ENCODE measurements at regions not wholly inside any gene's neighbourhood (a gene's known extent, or its start where the extent isn't known, plus 50 kb on each side); places are given as distances from the start of the nearest gene placed in this dataset.
A peak's percentile ranks its signal among the peaks of the same experiment; 100 is the strongest.

- TF ChIP-seq TSC22D2 (CRISPR knock-in tag; IDR thresholded peaks at IDR 0.05; ENCODE audit: borderline replicate concordance) (peak; percentile 58; the same call in 1 of the 2 replicates), RXRB (CRISPR knock-in tag; IDR thresholded peaks at IDR 0.05; ENCODE audit: borderline replicate concordance) (no peak), MAFK (conservative IDR thresholded peaks at IDR 0.05 in 1 of 2, IDR thresholded peaks at IDR 0.05 in 1 of 2; ENCODE audit: low read length in 2 of 2) (peak in 1 of 2 experiments; percentile 28; a peak in 1 of 4 replicates), KMT2A (CRISPR knock-in tag; IDR thresholded peaks at IDR 0.05) (no peak), CEBPB (IDR thresholded peaks at IDR 0.05; ENCODE audit: borderline replicate concordance, low read depth, low read length) (no peak), ARID3A (IDR thresholded peaks at IDR 0.05; ENCODE audit: low read depth, low read length) (no peak), ZFP36L1 (CRISPR knock-in tag; IDR thresholded peaks at IDR 0.05) (no peak), HCFC1 (IDR thresholded peaks at IDR 0.05; ENCODE audit: low read depth, low read length) (no peak), ZFP62 (CRISPR knock-in tag; IDR thresholded peaks at IDR 0.05) (no peak), ZNF598 (CRISPR knock-in tag; IDR thresholded peaks at IDR 0.05; ENCODE audit: borderline replicate concordance) (peak; percentile 78; the same call in 1 of the 2 replicates), DBP (CRISPR knock-in tag; IDR thresholded peaks at IDR 0.05; ENCODE audit: not compliant biosample characterization) (no peak), CENPT (CRISPR knock-in tag; IDR thresholded peaks at IDR 0.05; ENCODE audit: low read depth) (no peak), SP5 (CRISPR knock-in tag; IDR thresholded peaks at IDR 0.05; ENCODE audit: borderline replicate concordance, low read depth) (no peak), MIER2 (CRISPR knock-in tag; IDR thresholded peaks at IDR 0.05) (no peak), ZNF672 (CRISPR knock-in tag; IDR thresholded peaks at IDR 0.05) (no peak), ZNF850 (CRISPR knock-in tag; conservative IDR thresholded peaks at IDR 0.05) (no peak), EEA1 (CRISPR knock-in tag; IDR thresholded peaks at IDR 0.05; ENCODE audit: borderline replicate concordance) (no peak), CHD2 (IDR thresholded peaks at IDR 0.05; ENCODE audit: low read depth, low read length) (no peak), ISL2 (CRISPR knock-in tag; IDR thresholded peaks at IDR 0.05) (no peak), WIZ (CRISPR knock-in tag; IDR thresholded peaks at IDR 0.05) (peak; percentile 86; the same call in 1 of the 2 replicates), ZNF430 (CRISPR knock-in tag; IDR thresholded peaks at IDR 0.05) (no peak), DR1 (CRISPR knock-in tag; IDR thresholded peaks at IDR 0.05) (no peak), ZBTB34 (CRISPR knock-in tag; IDR thresholded peaks at IDR 0.05) (no peak)
- TF ChIP-seq, protein P1, sequence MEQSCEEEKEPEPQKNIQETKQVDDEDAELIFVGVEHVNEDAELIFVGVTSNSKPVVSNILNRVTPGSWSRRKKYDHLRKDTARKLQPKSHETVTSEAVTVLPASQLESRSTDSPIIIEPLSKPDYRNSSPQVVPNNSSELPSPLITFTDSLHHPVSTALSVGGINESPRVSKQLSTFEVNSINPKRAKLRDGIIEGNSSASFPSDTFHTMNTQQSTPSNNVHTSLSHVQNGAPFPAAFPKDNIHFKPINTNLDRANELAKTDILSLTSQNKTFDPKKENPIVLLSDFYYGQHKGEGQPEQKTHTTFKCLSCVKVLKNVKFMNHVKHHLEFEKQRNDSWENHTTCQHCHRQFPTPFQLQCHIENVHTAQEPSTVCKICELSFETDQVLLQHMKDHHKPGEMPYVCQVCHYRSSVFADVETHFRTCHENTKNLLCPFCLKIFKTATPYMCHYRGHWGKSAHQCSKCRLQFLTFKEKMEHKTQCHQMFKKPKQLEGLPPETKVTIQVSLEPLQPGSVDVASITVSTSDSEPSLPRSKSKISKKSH (CRISPR knock-in tag; IDR thresholded peaks at IDR 0.05; ENCODE audit: borderline replicate concordance): peak; percentile 89
Measured at GRCh38 chr20:41734506-41734945, 116.3 kb upstream of the CHD6 start (continued).
